ENCODE measurements at regions not wholly inside any gene's neighbourhood (a gene's known extent, or its start where the extent isn't known, plus 50 kb on each side); places are given as distances from the start of the nearest gene placed in this dataset.
A peak's percentile ranks its signal among the peaks of the same experiment; 100 is the strongest.

- H3K4me1 ChIP-seq (ENCODE audit: insufficient read depth) = no peaks in the 10 kb centered on the region; the same call in 1 of the 2 replicates
- DNase-seq (ENCODE audit: low spot score) (no peak), ATAC-seq (no peak)
- H3K4me2 ChIP-seq = no peak overlapping the region
- H3K9me2 ChIP-seq (ENCODE audit: insufficient read depth) = no peaks in the 10 kb centered on the region
- Mint-ChIP-seq H3K27ac (no peak overlapping the region; the same call in 1 of the 2 replicates), H3K27me3 (ENCODE audit: insufficient read depth, low read depth, poor library complexity) (no peaks in the 10 kb centered on the region), H3K9me3 (no peaks in the 10 kb centered on the region), H3K4me1 (peaks cover 10% of the 10 kb centered on the region; the same call in 2 of the 3 replicates), H3K36me3 (ENCODE audit: low read depth) (no peaks in the 10 kb centered on the region), H3K4me3 (no peak overlapping the region)
- no peak overlapping the region for H3K27ac ChIP-seq (ENCODE audit: low read depth)
- no peaks in the 10 kb centered on the region for H3K27me3 ChIP-seq (ENCODE audit: insufficient read depth)
- H3K36me3 ChIP-seq (ENCODE audit: insufficient read depth) = no peaks in the 10 kb centered on the region
- H4K20me1 ChIP-seq (replicated peaks; ENCODE audit: insufficient read depth) = no peaks in the 10 kb centered on the region
- no peak for TF ChIP-seq ZNF462 (CRISPR knock-in tag; IDR thresholded peaks at IDR 0.05)
- TF ChIP-seq ZNF114 (CRISPR knock-in tag; IDR thresholded peaks at IDR 0.05) = no peak
- no peak for TF ChIP-seq ETS1 (IDR thresholded peaks at IDR 0.05)
- TF ChIP-seq NANOG (IDR thresholded peaks at IDR 0.05; ENCODE audit: borderline replicate concordance) = no peak
- no peak for TF ChIP-seq JUNB (IDR thresholded peaks at IDR 0.05; ENCODE audit: unreplicated experiment)
- TF ChIP-seq CREB1 (CRISPR knock-in tag; IDR thresholded peaks at IDR 0.05; ENCODE audit: low read depth) = no peak
- TF ChIP-seq EZH2 (IDR thresholded peaks at IDR 0.05; ENCODE audit: low read depth, unreplicated experiment) = no peak
- TF ChIP-seq ZNF331 (CRISPR knock-in tag; IDR thresholded peaks at IDR 0.05; ENCODE audit: low read depth) = no peak
- TF ChIP-seq EZH2phosphoT487 (IDR thresholded peaks at IDR 0.05; ENCODE audit: unreplicated experiment) = no peak
- TF ChIP-seq STAT1 (IDR thresholded peaks at IDR 0.05; ENCODE audit: unreplicated experiment) = no peak
- no peaks in the 10 kb centered on the region for H3F3A ChIP-seq (replicated peaks; ENCODE audit: low read depth)
- peak overlapping the region; percentile 50; the same call in 1 of the 2 replicates for H2AFZ ChIP-seq
- H3K4me3 ChIP-seq = no peak overlapping the region
- H3K79me2 ChIP-seq (replicated peaks; ENCODE audit: insufficient read depth) = no peaks in the 10 kb centered on the region
These were observed 1296.1 kb upstream of the PCDH7 start for GRCh38 chr4:29423836-29424721.
